ENCODE measurements at regions not wholly inside any gene's neighbourhood (a gene's known extent, or its start where the extent isn't known, plus 50 kb on each side); places are given as distances from the start of the nearest gene placed in this dataset.

GRCh38 chr22:49508561-49508960 is 319.1 kb downstream of the BRD1 start:
- TF ChIP-seq POLR2A (IDR thresholded peaks at IDR 0.05): no peak
- TF ChIP-seq, protein P1, sequence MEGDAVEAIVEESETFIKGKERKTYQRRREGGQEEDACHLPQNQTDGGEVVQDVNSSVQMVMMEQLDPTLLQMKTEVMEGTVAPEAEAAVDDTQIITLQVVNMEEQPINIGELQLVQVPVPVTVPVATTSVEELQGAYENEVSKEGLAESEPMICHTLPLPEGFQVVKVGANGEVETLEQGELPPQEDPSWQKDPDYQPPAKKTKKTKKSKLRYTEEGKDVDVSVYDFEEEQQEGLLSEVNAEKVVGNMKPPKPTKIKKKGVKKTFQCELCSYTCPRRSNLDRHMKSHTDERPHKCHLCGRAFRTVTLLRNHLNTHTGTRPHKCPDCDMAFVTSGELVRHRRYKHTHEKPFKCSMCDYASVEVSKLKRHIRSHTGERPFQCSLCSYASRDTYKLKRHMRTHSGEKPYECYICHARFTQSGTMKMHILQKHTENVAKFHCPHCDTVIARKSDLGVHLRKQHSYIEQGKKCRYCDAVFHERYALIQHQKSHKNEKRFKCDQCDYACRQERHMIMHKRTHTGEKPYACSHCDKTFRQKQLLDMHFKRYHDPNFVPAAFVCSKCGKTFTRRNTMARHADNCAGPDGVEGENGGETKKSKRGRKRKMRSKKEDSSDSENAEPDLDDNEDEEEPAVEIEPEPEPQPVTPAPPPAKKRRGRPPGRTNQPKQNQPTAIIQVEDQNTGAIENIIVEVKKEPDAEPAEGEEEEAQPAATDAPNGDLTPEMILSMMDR (IDR thresholded peaks at IDR 0.05): no peak
